Neural cell (in vitro differentiated cells): ENCODE measurements at regions not wholly inside any gene's neighbourhood (a gene's known extent, or its start where the extent isn't known, plus 50 kb on each side); places are given as distances from the start of the nearest gene placed in this dataset.

Experiments used
- H2AFZ ChIP-seq: fragments of 200-600, 300-800 bp; sonication (generic), shearing (Covaris generic); 2 replicates; pipeline ENCODE4 v1.6.0; 2014; ENCODE audit warnings: low read depth, mild to moderate bottlenecking, antibody characterized with exemption, low read length, moderate library complexity
- H3F3A ChIP-seq: fragments of 200-600 bp; shearing (Covaris generic); 2 replicates; pipeline ENCODE4 v1.6.1; 2016; ENCODE audit warnings: mild to moderate bottlenecking, moderate library complexity, mixed read lengths, antibody characterized with exemption, low read length; ENCODE audit not compliant: insufficient read depth, poor library complexity, severe bottlenecking
- H3K27ac ChIP-seq: fragments of 200-600, 300-800 bp; sonication (generic), shearing (Covaris generic); 2 replicates; pipeline ENCODE4 v1.5.1; 2014; ENCODE audit warnings: mild to moderate bottlenecking, low read length, moderate library complexity
- H3K27me3 ChIP-seq: fragments of 300-800, 200-600 bp; sonication (generic), shearing (Covaris generic); 2 replicates; pipeline ENCODE4 v1.6.0; 2014; ENCODE audit warnings: mild to moderate bottlenecking, low read depth, low read length, moderate library complexity; ENCODE audit not compliant: insufficient read depth
- H3K36me3 ChIP-seq: fragments of 300-800, 200-600 bp; sonication (generic), shearing (Covaris generic); 2 replicates; pipeline ENCODE4 v1.5.1; 2014; ENCODE audit warnings: mild to moderate bottlenecking, antibody characterized with exemption, low read length, moderate library complexity; ENCODE audit not compliant: insufficient read depth
- H3K4me2 ChIP-seq: fragments of 300-800, 200-600 bp; sonication (generic), shearing (Covaris generic); 2 replicates; pipeline ENCODE4 v1.6.0; 2014; ENCODE audit warnings: mild to moderate bottlenecking, low read length
- H3K4me3 ChIP-seq: fragments of 300-800, 200-600 bp; sonication (generic), shearing (Covaris generic); 2 replicates; pipeline ENCODE4 v1.5.1; 2014; ENCODE audit warnings: mild to moderate bottlenecking, low read length, moderate library complexity
- H3K79me2 ChIP-seq: fragments of 200-600 bp; shearing (Covaris generic); replicated peaks from 2 replicates; pipeline ENCODE4 v1.6.0; 2014; ENCODE audit warnings: mild to moderate bottlenecking, low read length, moderate library complexity; ENCODE audit not compliant: insufficient read depth
- H3K9ac ChIP-seq: fragments of 300-800, 200-600 bp; sonication (generic), shearing (Covaris generic); 2 replicates; pipeline ENCODE4 v1.6.1; 2016; ENCODE audit warnings: mild to moderate bottlenecking, low read length, mixed read lengths
- H3K9me2 ChIP-seq: fragments of 200-600 bp; shearing (Covaris generic); 2 replicates; pipeline ENCODE4 v1.6.1; 2016; ENCODE audit warnings: mild to moderate bottlenecking, low read length, mixed read lengths; ENCODE audit not compliant: insufficient read depth
- H3K9me3 ChIP-seq: fragments of 200-600, 300-800 bp; sonication (generic), shearing (Covaris generic); 2 replicates; pipeline ENCODE4 v1.6.1; 2016; ENCODE audit warnings: mild to moderate bottlenecking, mixed run types, low read length, moderate library complexity, mixed read lengths
- H4K20me1 ChIP-seq: fragments of 200-600 bp; shearing (Covaris generic); 2 replicates; pipeline ENCODE4 v1.6.1; 2016; ENCODE audit warnings: mild to moderate bottlenecking, mixed run types; ENCODE audit not compliant: insufficient read depth
- EP300 ChIP-seq: fragments of 450-650 bp; conservative IDR thresholded peaks from 2 replicates; pipeline ENCODE4 v1.6.1; 2014; ENCODE audit warnings: antibody characterized with exemption, mild to moderate bottlenecking, moderate library complexity; ENCODE audit not compliant: poor library complexity, severe bottlenecking
- EZH2 ChIP-seq: fragments of 200-600, 300-800 bp; shearing (Covaris generic), sonication (generic); IDR thresholded peaks from 2 replicates; pipeline ENCODE4 v1.6.1; 2014; ENCODE audit warnings: antibody characterized with exemption, low read length, borderline replicate concordance, mild to moderate bottlenecking; ENCODE audit not compliant: insufficient read depth, poor library complexity, severe bottlenecking
- MXI1 ChIP-seq: fragments of 450-650 bp; conservative IDR thresholded peaks from 2 replicates; pipeline ENCODE4 v1.6.1; 2014; ENCODE audit warnings: antibody characterized with exemption, mild to moderate bottlenecking; ENCODE audit not compliant: poor library complexity, severe bottlenecking
- POLR2AphosphoS5 ChIP-seq: IDR thresholded peaks from 2 replicates; pipeline ENCODE4 v1.6.1; 2012
- RAD21 ChIP-seq: fragments of 450-650 bp; conservative IDR thresholded peaks from 2 replicates; pipeline ENCODE4 v1.6.1; 2014; ENCODE audit warnings: antibody characterized with exemption, mild to moderate bottlenecking, moderate library complexity
- SMC3 ChIP-seq: fragments of 450-650 bp; conservative IDR thresholded peaks from 2 replicates; pipeline ENCODE4 v1.6.1; 2014; ENCODE audit warnings: antibody characterized with exemption, mild to moderate bottlenecking, moderate library complexity; ENCODE audit not compliant: poor library complexity
- TAF1 ChIP-seq: IDR thresholded peaks from 2 replicates; pipeline ENCODE4 v1.6.1; 2012; ENCODE audit warnings: low read depth
- TF ChIP-seq, protein P1 (sequence below): fragments of 450-650 bp; IDR thresholded peaks from 2 replicates; pipeline ENCODE4 v1.5.1; 2014; ENCODE audit warnings: antibody characterized with exemption, mild to moderate bottlenecking, moderate library complexity; ENCODE audit not compliant: poor library complexity, severe bottlenecking
- TF ChIP-seq, protein P2 (sequence below): IDR thresholded peaks from 2 replicates; pipeline ENCODE4 v1.6.1; 2012; ENCODE audit warnings: borderline replicate concordance

- no peak overlapping the region for H3K4me3 ChIP-seq
- H3K4me2 ChIP-seq, result no peak overlapping the region
- H3K27ac ChIP-seq, result no peak overlapping the region
- H3K27me3 ChIP-seq, result no peaks in the 10 kb centered on the region
- no peaks in the 10 kb centered on the region for H3K9me2 ChIP-seq
- H3K9ac ChIP-seq, result no peak overlapping the region
- H3F3A ChIP-seq, result no peaks in the 10 kb centered on the region
- no peaks in the 10 kb centered on the region for H3K36me3 ChIP-seq
- H3K9me3 ChIP-seq, result peaks cover 5% of the 10 kb centered on the region
- TF ChIP-seq, protein P1, sequence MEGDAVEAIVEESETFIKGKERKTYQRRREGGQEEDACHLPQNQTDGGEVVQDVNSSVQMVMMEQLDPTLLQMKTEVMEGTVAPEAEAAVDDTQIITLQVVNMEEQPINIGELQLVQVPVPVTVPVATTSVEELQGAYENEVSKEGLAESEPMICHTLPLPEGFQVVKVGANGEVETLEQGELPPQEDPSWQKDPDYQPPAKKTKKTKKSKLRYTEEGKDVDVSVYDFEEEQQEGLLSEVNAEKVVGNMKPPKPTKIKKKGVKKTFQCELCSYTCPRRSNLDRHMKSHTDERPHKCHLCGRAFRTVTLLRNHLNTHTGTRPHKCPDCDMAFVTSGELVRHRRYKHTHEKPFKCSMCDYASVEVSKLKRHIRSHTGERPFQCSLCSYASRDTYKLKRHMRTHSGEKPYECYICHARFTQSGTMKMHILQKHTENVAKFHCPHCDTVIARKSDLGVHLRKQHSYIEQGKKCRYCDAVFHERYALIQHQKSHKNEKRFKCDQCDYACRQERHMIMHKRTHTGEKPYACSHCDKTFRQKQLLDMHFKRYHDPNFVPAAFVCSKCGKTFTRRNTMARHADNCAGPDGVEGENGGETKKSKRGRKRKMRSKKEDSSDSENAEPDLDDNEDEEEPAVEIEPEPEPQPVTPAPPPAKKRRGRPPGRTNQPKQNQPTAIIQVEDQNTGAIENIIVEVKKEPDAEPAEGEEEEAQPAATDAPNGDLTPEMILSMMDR, result no peak
- TF ChIP-seq POLR2AphosphoS5 (no peak), RAD21 (no peak), EZH2 (no peak), TAF1 (no peak), MXI1 (no peak), SMC3 (no peak), EP300 (no peak)
- TF ChIP-seq, protein P2, sequence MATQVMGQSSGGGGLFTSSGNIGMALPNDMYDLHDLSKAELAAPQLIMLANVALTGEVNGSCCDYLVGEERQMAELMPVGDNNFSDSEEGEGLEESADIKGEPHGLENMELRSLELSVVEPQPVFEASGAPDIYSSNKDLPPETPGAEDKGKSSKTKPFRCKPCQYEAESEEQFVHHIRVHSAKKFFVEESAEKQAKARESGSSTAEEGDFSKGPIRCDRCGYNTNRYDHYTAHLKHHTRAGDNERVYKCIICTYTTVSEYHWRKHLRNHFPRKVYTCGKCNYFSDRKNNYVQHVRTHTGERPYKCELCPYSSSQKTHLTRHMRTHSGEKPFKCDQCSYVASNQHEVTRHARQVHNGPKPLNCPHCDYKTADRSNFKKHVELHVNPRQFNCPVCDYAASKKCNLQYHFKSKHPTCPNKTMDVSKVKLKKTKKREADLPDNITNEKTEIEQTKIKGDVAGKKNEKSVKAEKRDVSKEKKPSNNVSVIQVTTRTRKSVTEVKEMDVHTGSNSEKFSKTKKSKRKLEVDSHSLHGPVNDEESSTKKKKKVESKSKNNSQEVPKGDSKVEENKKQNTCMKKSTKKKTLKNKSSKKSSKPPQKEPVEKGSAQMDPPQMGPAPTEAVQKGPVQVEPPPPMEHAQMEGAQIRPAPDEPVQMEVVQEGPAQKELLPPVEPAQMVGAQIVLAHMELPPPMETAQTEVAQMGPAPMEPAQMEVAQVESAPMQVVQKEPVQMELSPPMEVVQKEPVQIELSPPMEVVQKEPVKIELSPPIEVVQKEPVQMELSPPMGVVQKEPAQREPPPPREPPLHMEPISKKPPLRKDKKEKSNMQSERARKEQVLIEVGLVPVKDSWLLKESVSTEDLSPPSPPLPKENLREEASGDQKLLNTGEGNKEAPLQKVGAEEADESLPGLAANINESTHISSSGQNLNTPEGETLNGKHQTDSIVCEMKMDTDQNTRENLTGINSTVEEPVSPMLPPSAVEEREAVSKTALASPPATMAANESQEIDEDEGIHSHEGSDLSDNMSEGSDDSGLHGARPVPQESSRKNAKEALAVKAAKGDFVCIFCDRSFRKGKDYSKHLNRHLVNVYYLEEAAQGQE, result no peak
- no peaks in the 10 kb centered on the region for H4K20me1 ChIP-seq
- H2AFZ ChIP-seq, result no peak overlapping the region
- no peaks in the 10 kb centered on the region for H3K79me2 ChIP-seq
Observed at GRCh38 chr21:18914570-18914969, 511.0 kb upstream of the TMPRSS15 start.

DNA sequence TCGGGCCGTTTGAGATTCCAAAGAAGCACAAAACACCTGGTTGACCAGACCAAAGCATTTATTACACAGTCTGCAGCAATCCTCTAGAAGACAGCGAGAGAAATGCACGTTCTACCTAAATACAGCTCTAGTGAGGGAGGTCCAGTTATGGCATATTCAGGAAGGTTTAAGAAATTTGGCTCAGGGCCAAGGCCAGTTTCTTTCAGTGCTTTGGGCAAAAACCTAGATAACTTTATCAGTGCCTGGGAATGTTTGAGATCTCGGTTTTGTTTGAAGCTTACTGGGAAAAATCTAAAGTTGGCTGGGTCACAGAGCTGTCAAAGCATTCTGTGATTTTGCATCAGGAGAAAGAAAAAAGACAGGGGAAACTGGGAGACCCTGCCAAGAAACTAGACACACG is 514.0 kb upstream of the TMPRSS15 start:
- peaks cover 2% of the 10 kb centered on the region for H3K9me3 ChIP-seq
- no peaks in the 10 kb centered on the region for H3K27me3 ChIP-seq
- no peaks in the 10 kb centered on the region for H3K79me2 ChIP-seq
- H3K4me2 ChIP-seq, result no peak overlapping the region
- H3K27ac ChIP-seq, result no peak overlapping the region
- no peak overlapping the region for H2AFZ ChIP-seq
- TF ChIP-seq SMC3 (no peak), EZH2 (no peak), MXI1 (no peak), POLR2AphosphoS5 (no peak), TAF1 (no peak), EP300 (no peak), RAD21 (no peak)
- TF ChIP-seq, protein P2, result no peak
- TF ChIP-seq, protein P1, result no peak
- no peaks in the 10 kb centered on the region for H3K36me3 ChIP-seq
- H3K4me3 ChIP-seq, result no peak overlapping the region
- H3F3A ChIP-seq, result no peaks in the 10 kb centered on the region
- no peaks in the 10 kb centered on the region for H3K9me2 ChIP-seq
- H4K20me1 ChIP-seq, result no peaks in the 10 kb centered on the region
- no peak overlapping the region for H3K9ac ChIP-seq
